OCI-LY7 (cell line): ENCODE measurements at regions not wholly inside any gene's neighbourhood (a gene's known extent, or its start where the extent isn't known, plus 50 kb on each side); places are given as distances from the start of the nearest gene placed in this dataset.

Experiments used
- BruUV-seq: library from RNA; stranded (reverse); fragments of 400-500 nt; replicated peaks from 2 replicates; lab custom pipeline; 2021; lab: Mats Ljungman, UMichigan
- CTCF ChIA-PET: fragments of 300-600 bp; sonication (Branson Sonifier 250); formaldehyde crosslinking; loops from one replicate; lab custom pipeline; 2022; ENCODE audit warnings: antibody characterized with exemption; ENCODE audit not compliant: unreplicated experiment; lab: Charles Lee
- POLR2A ChIA-PET: fragments of 300-600 bp; sonication (Branson Sonifier 250); formaldehyde crosslinking; loops from one replicate; lab custom pipeline; 2022; ENCODE audit warnings: antibody characterized with exemption; lab: Charles Lee
- DNase-seq: peaks from one replicate; pipeline ENCODE4 v3.0.0-alpha.2; 2015; ENCODE audit warnings: low spot score
- H2AFZ ChIP-seq: fragments of 200-600 bp; sonication (generic), shearing (Covaris generic); 2 replicates; pipeline ENCODE4 v1.6.1; 2014; ENCODE audit warnings: mild to moderate bottlenecking, antibody characterized with exemption, low read length, moderate library complexity
- H3K27ac ChIP-seq: fragments of 200-600 bp; sonication (generic); 2 replicates; pipeline ENCODE4 v1.5.1; 2014; ENCODE audit warnings: mixed run types, low read depth, mild to moderate bottlenecking, moderate library complexity, low read length, inconsistent platforms; ENCODE audit not compliant: poor library complexity, severe bottlenecking
- H3K36me3 ChIP-seq: fragments of 200-600 bp; sonication (generic); 2 replicates; pipeline ENCODE4 v1.6.1; 2014; ENCODE audit warnings: mild to moderate bottlenecking, antibody characterized with exemption, low read length, moderate library complexity, mixed read lengths; ENCODE audit not compliant: insufficient read depth
- H3K4me1 ChIP-seq: fragments of 200-600 bp; sonication (generic); 2 replicates; pipeline ENCODE4 v1.5.1; 2014; ENCODE audit warnings: mild to moderate bottlenecking, low read length; ENCODE audit not compliant: insufficient read depth, poor library complexity, severe bottlenecking
- H3K4me2 ChIP-seq: fragments of 200-600 bp; sonication (generic); 2 replicates; pipeline ENCODE4 v1.6.1; 2014; ENCODE audit warnings: mild to moderate bottlenecking, low read length
- H3K4me3 ChIP-seq: fragments of 200-600 bp; sonication (generic); 2 replicates; pipeline ENCODE4 v1.5.1; 2014; ENCODE audit warnings: mild to moderate bottlenecking, low read depth, low read length; ENCODE audit not compliant: poor library complexity, severe bottlenecking
- H3K79me2 ChIP-seq: fragments of 200-600 bp; sonication (generic); 2 replicates; pipeline ENCODE4 v1.6.1; 2016; ENCODE audit warnings: low read depth, mild to moderate bottlenecking, low read length, moderate library complexity, mixed read lengths; ENCODE audit not compliant: insufficient read depth
- H3K9me2 ChIP-seq: fragments of 200-600 bp; sonication (generic); 2 replicates; pipeline ENCODE4 v1.6.1; 2016; ENCODE audit warnings: mild to moderate bottlenecking, low read length, mixed read lengths; ENCODE audit not compliant: insufficient read depth
- H3K9me3 ChIP-seq: fragments of 200-600 bp; sonication (generic); 2 replicates; pipeline ENCODE4 v1.6.1; 2014; ENCODE audit warnings: mild to moderate bottlenecking, mixed run types, low read length, mixed read lengths
- H4K20me1 ChIP-seq: fragments of 200-600 bp; sonication (generic); 2 replicates; pipeline ENCODE4 v1.6.1; 2014; ENCODE audit warnings: mild to moderate bottlenecking, antibody characterized with exemption, low read length, moderate library complexity, mixed read lengths; ENCODE audit not compliant: insufficient read depth
- EZH2phosphoT487 ChIP-seq: fragments of 200-600 bp; sonication (generic); IDR thresholded peaks from 2 replicates; pipeline ENCODE4 v1.6.1; 2018; ENCODE audit warnings: low read depth, borderline replicate concordance, mild to moderate bottlenecking, mixed run types, antibody characterized with exemption, low read length, moderate library complexity, mixed read lengths
- intact Hi-C: fragments of 100-400 bp; cut with micrococcal nuclease; formaldehyde crosslinking; loops from one replicate; pipeline ENCODE4 v1.10.0; 2022; ENCODE audit not compliant: unreplicated experiment
- TF ChIP-seq, protein P1 (sequence below): fragments of 200-600 bp; sonication (generic); conservative IDR thresholded peaks from 2 replicates; pipeline ENCODE4 v1.5.1; 2014; ENCODE audit warnings: mild to moderate bottlenecking, antibody characterized with exemption, low read length, moderate library complexity, mixed read lengths

DNA sequence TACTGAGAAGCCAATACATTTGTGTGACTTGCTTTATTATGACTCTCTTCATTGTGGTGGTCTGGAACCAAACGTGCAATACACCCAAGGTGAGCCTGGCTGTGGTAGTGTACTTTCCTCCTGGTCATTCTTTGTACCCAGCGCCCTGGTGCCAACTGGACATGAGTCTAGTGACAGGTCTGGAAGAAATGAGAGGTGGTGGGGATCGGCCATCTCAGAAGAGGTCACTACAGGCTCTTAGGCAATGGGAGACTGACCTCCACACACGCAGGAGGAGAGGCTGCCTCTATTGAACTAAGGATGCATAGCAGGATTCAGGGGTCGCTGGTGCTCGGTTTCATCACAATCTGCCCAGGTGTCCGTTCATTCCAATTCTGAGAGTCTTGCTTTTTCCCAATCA, 56.4 kb upstream of the RTL6 start:
- no peak overlapping the region for H3K4me3 ChIP-seq
- CTCF ChIA-PET, result no interaction called here
- POLR2A ChIA-PET, result no interaction called here
- no peak for TF ChIP-seq EZH2phosphoT487
- TF ChIP-seq, protein P1, sequence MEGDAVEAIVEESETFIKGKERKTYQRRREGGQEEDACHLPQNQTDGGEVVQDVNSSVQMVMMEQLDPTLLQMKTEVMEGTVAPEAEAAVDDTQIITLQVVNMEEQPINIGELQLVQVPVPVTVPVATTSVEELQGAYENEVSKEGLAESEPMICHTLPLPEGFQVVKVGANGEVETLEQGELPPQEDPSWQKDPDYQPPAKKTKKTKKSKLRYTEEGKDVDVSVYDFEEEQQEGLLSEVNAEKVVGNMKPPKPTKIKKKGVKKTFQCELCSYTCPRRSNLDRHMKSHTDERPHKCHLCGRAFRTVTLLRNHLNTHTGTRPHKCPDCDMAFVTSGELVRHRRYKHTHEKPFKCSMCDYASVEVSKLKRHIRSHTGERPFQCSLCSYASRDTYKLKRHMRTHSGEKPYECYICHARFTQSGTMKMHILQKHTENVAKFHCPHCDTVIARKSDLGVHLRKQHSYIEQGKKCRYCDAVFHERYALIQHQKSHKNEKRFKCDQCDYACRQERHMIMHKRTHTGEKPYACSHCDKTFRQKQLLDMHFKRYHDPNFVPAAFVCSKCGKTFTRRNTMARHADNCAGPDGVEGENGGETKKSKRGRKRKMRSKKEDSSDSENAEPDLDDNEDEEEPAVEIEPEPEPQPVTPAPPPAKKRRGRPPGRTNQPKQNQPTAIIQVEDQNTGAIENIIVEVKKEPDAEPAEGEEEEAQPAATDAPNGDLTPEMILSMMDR, result no peak
- H4K20me1 ChIP-seq, result no peaks in the 10 kb centered on the region
- no TSS peak for BruUV-seq
- H3K4me1 ChIP-seq, result no peaks in the 10 kb centered on the region
- no peak for DNase-seq
- no peaks in the 10 kb centered on the region for H3K9me2 ChIP-seq
- no peak overlapping the region for H3K27ac ChIP-seq
- H3K9me3 ChIP-seq, result no peaks in the 10 kb centered on the region
- intact Hi-C loops, result no loop called here
- H3K36me3 ChIP-seq, result no peaks in the 10 kb centered on the region
- H3K79me2 ChIP-seq, result no peaks in the 10 kb centered on the region
- H3K4me2 ChIP-seq, result no peak overlapping the region
- no peak overlapping the region for H2AFZ ChIP-seq

DNA sequence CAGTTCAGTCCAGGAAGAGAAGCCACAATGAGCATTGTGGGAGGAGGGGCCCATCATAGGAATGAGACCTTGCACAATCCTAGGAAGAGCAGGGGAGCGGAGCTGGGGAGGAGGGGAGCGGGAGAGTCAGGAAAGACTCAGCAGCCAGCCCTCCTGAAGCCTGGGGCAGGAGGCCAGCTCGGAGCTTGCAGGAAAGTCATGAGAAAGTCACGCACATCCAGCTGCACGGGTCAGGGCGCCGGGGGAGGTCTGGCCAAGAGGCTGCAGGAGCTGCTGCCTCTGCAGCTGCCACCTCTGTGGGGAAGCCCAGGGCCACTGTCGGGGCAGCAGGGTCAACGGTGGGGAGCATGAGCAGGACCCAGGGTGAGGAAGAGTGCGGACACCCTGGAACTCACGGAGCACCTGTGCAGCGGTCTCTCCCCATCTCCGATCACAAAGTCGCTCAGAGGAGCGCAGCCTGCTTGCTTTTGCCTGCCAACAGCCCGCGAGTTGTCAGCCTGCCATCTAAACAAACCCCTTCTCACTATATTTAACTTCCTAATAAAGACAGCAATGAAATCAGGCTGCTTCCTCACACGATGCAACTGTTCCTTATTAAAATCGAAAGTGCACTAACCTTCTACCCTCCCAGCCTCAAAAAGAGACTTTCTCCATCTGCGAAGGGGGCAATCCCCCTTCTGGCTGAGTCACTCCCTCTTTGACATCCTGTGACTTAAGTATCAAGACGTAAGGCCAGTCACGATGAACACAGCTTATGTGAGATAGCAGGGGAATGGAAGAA, 52.9 kb upstream of the RTL6 start:
- TF ChIP-seq EZH2phosphoT487, result no peak
- TF ChIP-seq, protein P1, result no peak
- no peak for DNase-seq
- Histone ChIP-seq H4K20me1 (no peaks in the 10 kb centered on the region), H3K36me3 (no peaks in the 10 kb centered on the region), H3K79me2 (no peaks in the 10 kb centered on the region), H3K4me3 (no peak overlapping the region), H3K4me2 (0 out of 2 replicates have a peak overlapping the region, but pooled peaks have one; percentile 34), H2AFZ (0 out of 2 replicates have a peak overlapping the region, but pooled peaks have one; percentile 14), H3K9me3 (no peaks in the 10 kb centered on the region), H3K9me2 (no peaks in the 10 kb centered on the region), H3K4me1 (no peaks in the 10 kb centered on the region), H3K27ac (no peak overlapping the region)
- ChIA-PET CTCF (no interaction called here), POLR2A (no interaction called here)
- intact Hi-C loops, result no loop called here
- no TSS peak for BruUV-seq

DNA sequence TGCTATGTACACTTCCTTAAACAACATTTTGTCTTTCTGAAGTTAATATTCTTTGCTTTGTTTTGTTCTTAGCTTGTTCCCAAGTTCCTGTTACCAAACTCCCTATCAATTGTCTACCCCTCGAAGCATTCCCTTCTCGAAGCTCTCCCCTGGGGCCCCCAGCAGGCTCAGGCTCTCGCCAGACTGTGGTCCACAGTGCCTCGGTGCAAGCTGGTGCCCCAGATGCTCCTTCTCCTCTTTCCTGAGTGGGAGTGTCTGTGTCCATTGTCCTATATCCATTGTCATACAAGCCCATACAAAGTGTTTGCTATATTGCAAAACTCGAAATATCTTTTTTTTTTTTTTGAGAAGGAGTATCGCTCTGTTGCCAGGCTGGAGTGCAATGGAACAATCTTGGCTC, 51.7 kb upstream of the RTL6 start:
- intact Hi-C loops, result no loop called here
- Histone ChIP-seq H3K4me1 (no peaks in the 10 kb centered on the region), H3K4me3 (no peak overlapping the region), H3K36me3 (no peaks in the 10 kb centered on the region), H4K20me1 (no peaks in the 10 kb centered on the region), H3K79me2 (no peaks in the 10 kb centered on the region), H3K4me2 (no peak overlapping the region), H3K9me2 (no peaks in the 10 kb centered on the region), H3K27ac (no peak overlapping the region), H2AFZ (no peak overlapping the region), H3K9me3 (no peaks in the 10 kb centered on the region)
- no peak for DNase-seq
- POLR2A ChIA-PET, result no interaction called here
- TF ChIP-seq, protein P1, result no peak
- TF ChIP-seq EZH2phosphoT487, result no peak
- CTCF ChIA-PET, result interaction anchor here (0.6 kb wide), 1 partner anchor 263 kb away, joined by 4 read pairs; no protein-coding TSS in a partner anchor
- no TSS peak for BruUV-seq
